ENCODE measurements at regions not wholly inside any gene's neighbourhood (a gene's known extent, or its start where the extent isn't known, plus 50 kb on each side); places are given as distances from the start of the nearest gene placed in this dataset.

- no peak for DNase-seq (ENCODE audit: low read depth, low spot score)
- no peak overlapping the region for H3K27ac ChIP-seq
Measured at GRCh38 chrX:103158317-103158621, 56.6 kb upstream of the BEX4 start.

GRCh38 chrX:103157496-103158316 lies 57.2 kb upstream of the BEX4 start:
- no peak overlapping the region for H3K27ac ChIP-seq
- no peak for DNase-seq (ENCODE audit: low read depth, low spot score)

- H3K27ac ChIP-seq, result no peak overlapping the region
- DNase-seq (ENCODE audit: low read depth, low spot score), result no peak
Measured at GRCh38 chrX:103155201-103155600, 59.7 kb upstream of the BEX4 start.

- no peak overlapping the region for H3K27ac ChIP-seq
- no peak for DNase-seq (ENCODE audit: low read depth, low spot score)
Measured at GRCh38 chrX:103153661-103154060, 60.7 kb upstream of the NXF3 start.

DNA sequence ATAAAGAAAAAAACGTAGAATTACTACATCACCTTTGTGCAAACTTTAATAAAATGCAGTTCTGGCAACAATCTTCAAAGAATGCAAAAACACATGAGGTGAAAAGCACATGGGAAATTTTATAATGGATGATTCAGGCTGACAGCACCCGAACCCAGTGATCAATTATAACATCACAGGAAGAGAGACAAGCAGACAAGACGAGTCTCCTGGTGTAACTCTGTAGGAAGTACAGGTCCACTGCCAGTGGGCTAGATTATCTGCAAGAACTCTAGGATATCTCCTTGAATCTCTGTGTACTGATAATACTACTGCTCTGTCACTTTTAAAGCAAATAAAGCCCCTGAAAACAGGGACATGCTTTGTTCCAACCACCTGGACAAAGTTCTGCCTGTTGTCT lies 58.9 kb upstream of the NXF3 start:
- no peak for DNase-seq (ENCODE audit: low read depth, low spot score)
- H3K27ac ChIP-seq, result peak overlapping the region; percentile 86

GRCh38 chrX:103149652-103150051 lies 56.7 kb upstream of the NXF3 start:
- DNase-seq (ENCODE audit: low read depth, low spot score), result no peak
- H3K27ac ChIP-seq, result no peak overlapping the region

GRCh38 chrX:103148075-103148474 lies 55.1 kb upstream of the NXF3 start:
- DNase-seq (ENCODE audit: low read depth, low spot score), result no peak
- no peak overlapping the region for H3K27ac ChIP-seq

All from epithelial cell of prostate (primary cell).